Activated naive CD4-positive, alpha-beta T cell treated with anti-CD3 and anti-CD28 coated beads, Interleukin-2, amount 50 U/mL, for 24 hours (primary cell): ENCODE measurements at regions not wholly inside any gene's neighbourhood (a gene's known extent, or its start where the extent isn't known, plus 50 kb on each side); places are given as distances from the start of the nearest gene placed in this dataset.
"Not testable (repeated sequence)": the region's sequence is repeated elsewhere in the genome, so short reads cannot be mapped to it uniquely, and the experiment has no call there.

Experiments used
- H3K27ac Mint-ChIP-seq: one replicate; pipeline ENCODE4 v1.8.0; 2021; ENCODE audit warnings: mild to moderate bottlenecking, mixed read lengths
- H3K27me3 Mint-ChIP-seq: one replicate; pipeline ENCODE4 v1.8.0; 2021; ENCODE audit warnings: mixed read lengths
- H3K36me3 Mint-ChIP-seq: one replicate; pipeline ENCODE4 v1.8.0; 2021; ENCODE audit warnings: mixed read lengths
- H3K4me1 Mint-ChIP-seq: one replicate; pipeline ENCODE4 v1.8.0; 2021; ENCODE audit warnings: mixed read lengths
- H3K4me3 Mint-ChIP-seq: one replicate; pipeline ENCODE4 v1.8.0; 2021; ENCODE audit warnings: mild to moderate bottlenecking, mixed read lengths
- H3K9me3 Mint-ChIP-seq: one replicate; pipeline ENCODE4 v1.8.0; 2021; ENCODE audit warnings: mixed read lengths

DNA sequence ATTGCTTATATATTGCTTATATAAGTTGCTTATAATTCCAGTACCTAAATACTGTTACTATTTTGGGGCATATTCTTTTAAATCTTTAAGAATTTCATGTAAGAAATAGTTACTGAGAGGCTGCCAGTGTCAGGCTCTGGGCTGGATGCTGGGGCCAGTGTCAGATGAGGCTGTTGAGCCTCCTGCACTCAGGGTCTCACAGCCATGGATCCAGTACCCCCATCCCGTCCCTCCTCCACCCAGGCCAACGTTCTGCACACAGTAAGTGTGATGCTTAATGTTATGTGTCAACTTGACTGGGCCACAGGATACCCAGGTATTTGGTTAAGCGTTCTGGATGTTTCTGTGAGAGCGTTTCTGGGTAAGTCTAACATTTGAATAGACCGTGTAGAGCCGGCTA is 119.5 kb upstream of the PMEPA1 start:
- H3K4me3 Mint-ChIP-seq = no peak overlapping the region
- H3K36me3 Mint-ChIP-seq = no peaks in the 10 kb centered on the region
- no peaks in the 10 kb centered on the region for H3K27me3 Mint-ChIP-seq
- no peak overlapping the region for H3K27ac Mint-ChIP-seq
- H3K4me1 Mint-ChIP-seq = no peaks in the 10 kb centered on the region
- no peaks in the 10 kb centered on the region for H3K9me3 Mint-ChIP-seq

DNA sequence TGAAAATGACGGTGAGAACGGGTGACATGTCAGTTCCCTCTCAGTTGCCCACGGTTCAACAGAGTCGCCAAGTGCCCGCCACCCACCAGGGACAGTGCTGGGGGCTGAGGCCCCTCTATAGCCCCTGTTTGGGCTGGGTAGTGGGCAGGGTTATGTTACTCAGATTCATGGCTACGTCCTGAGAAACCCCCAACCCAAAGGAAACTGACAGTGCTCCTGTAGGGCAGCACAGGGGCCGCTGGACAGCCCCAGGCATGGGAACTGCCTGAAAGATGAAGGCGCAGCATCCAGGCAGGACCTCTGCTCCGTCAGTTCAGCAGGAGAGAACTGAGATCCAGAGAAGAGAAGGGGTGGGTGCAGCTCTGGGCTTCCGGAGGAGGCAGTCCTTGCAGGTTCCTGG is 118.9 kb upstream of the PMEPA1 start:
- H3K4me3 Mint-ChIP-seq = no peak overlapping the region
- no peak overlapping the region for H3K27ac Mint-ChIP-seq
- no peaks in the 10 kb centered on the region for H3K36me3 Mint-ChIP-seq
- no peaks in the 10 kb centered on the region for H3K9me3 Mint-ChIP-seq
- H3K27me3 Mint-ChIP-seq = no peaks in the 10 kb centered on the region
- H3K4me1 Mint-ChIP-seq = no peaks in the 10 kb centered on the region

DNA sequence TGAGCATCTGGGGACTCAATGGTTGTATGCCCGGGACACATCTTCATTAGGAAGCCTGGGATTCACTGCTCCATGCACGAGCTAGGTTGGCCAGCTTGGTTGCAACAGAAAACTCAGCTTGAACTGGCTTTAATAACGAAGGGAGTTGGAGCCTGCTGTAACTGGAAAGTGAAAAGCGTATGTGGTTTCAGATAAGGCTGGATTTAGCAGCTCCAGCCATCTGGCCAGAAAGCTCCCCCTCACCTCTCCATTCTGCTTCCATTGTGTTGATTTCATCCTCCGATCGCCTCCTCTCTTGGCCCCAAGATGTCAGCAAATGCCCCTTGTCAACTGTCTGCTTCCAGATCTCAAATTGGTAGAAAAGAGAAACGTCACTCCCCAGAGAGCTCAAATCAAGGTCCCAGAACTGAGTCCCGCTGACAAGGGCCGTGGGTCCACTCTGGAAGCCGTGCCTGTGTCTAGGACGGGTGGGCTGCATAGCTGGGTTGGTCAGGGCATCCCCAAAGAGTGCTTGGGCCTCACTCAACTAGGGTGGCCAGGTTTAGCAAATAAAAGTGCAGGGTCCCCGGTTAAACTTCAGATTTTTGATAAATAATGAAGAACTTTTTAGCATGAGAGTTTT is 117.0 kb upstream of the PMEPA1 start:
- H3K4me1 Mint-ChIP-seq = no peaks in the 10 kb centered on the region
- H3K9me3 Mint-ChIP-seq = no peaks in the 10 kb centered on the region
- H3K27me3 Mint-ChIP-seq = peaks cover 2% of the 10 kb centered on the region
- no peaks in the 10 kb centered on the region for H3K36me3 Mint-ChIP-seq
- no peak overlapping the region for H3K27ac Mint-ChIP-seq
- H3K4me3 Mint-ChIP-seq = no peak overlapping the region

DNA sequence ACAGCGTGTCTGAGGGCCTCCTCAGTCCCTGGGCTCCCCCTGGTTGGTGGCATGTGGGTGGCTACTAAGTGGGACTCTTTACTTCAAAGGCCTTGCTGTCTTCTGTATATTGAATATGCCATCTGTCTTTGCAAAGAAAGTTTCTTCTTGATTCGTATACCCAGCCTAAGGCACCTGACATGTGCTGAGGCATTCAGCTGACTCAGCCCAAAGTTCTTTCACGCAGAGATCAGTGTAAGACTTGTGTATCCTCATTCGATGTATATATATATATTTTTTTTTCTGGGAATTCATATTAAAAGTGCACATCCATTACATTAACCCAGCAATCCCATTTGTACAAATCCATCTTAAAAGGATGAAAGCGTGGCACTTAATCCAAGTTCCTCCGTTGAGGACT is 115.1 kb upstream of the PMEPA1 start:
- Mint-ChIP-seq H3K9me3 (no peaks in the 10 kb centered on the region), H3K27me3 (peaks cover 2% of the 10 kb centered on the region)

GRCh38 chr20:57821935-57822334 is 112.1 kb upstream of the PMEPA1 start:
- no peak overlapping the region for H3K4me3 Mint-ChIP-seq
- H3K27me3 Mint-ChIP-seq = peaks cover 4% of the 10 kb centered on the region
- H3K9me3 Mint-ChIP-seq = no peaks in the 10 kb centered on the region
- H3K4me1 Mint-ChIP-seq = no peaks in the 10 kb centered on the region
- no peaks in the 10 kb centered on the region for H3K36me3 Mint-ChIP-seq
- H3K27ac Mint-ChIP-seq = no peak overlapping the region

More for the DNA sequence above, 115.1 kb upstream of the PMEPA1 start:
- H3K4me1 Mint-ChIP-seq = no peaks in the 10 kb centered on the region
- H3K27ac Mint-ChIP-seq = no peak overlapping the region
- no peak overlapping the region for H3K4me3 Mint-ChIP-seq
- H3K36me3 Mint-ChIP-seq = no peaks in the 10 kb centered on the region

DNA sequence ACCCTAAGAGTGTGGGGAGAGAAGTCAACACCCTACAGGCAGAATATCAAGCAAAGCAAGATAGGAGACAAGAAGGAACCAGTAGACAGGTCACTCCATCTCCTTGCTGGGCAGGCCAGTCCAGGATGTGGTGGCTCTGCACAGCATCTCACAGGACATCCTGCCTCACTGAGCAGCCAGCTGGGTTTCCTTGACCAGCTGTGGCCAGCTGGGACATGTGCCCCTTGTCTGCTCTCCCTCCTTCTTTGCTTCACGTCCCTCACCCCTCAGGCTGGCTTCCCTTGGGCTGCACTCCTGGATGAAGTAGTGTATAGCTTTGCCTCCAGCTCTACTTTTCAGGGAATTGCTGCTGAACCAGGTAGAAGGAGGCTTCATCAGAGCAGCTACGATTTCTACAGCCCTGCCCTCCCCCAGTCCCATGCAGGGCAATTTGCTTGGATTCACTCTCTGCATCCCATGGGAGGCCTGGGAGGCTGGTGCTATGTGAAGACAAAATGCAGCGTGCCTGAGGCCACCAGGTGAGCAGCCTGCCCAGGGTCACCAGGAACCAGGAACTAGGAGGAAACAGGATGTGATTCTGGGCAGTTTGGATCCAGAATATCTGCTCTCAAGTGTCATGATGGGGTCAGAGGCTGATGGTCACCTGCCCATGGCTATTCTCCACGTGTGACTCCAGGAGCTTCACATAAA is 110.0 kb upstream of the PMEPA1 start:
- Mint-ChIP-seq H3K4me1 (no peaks in the 10 kb centered on the region), H3K9me3 (no peaks in the 10 kb centered on the region), H3K27me3 (peaks cover 4% of the 10 kb centered on the region), H3K27ac (no peak overlapping the region), H3K36me3 (no peaks in the 10 kb centered on the region), H3K4me3 (no peak overlapping the region)

GRCh38 chr20:57819291-57819690 is 109.5 kb upstream of the PMEPA1 start:
- no peaks in the 10 kb centered on the region for H3K9me3 Mint-ChIP-seq
- H3K27me3 Mint-ChIP-seq = peaks cover 4% of the 10 kb centered on the region
- H3K27ac Mint-ChIP-seq = no peak overlapping the region
- H3K36me3 Mint-ChIP-seq = no peaks in the 10 kb centered on the region
- H3K4me1 Mint-ChIP-seq = no peaks in the 10 kb centered on the region
- H3K4me3 Mint-ChIP-seq = no peak overlapping the region

GRCh38 chr20:57818418-57819181 is 108.8 kb upstream of the PMEPA1 start:
- no peaks in the 10 kb centered on the region for H3K9me3 Mint-ChIP-seq
- no peak overlapping the region for H3K4me3 Mint-ChIP-seq
- no peaks in the 10 kb centered on the region for H3K4me1 Mint-ChIP-seq
- H3K27me3 Mint-ChIP-seq = peaks cover 4% of the 10 kb centered on the region
- no peaks in the 10 kb centered on the region for H3K36me3 Mint-ChIP-seq
- H3K27ac Mint-ChIP-seq = no peak overlapping the region

GRCh38 chr20:57815405-57815804 is 105.6 kb upstream of the PMEPA1 start:
- Mint-ChIP-seq H3K27ac (no peak overlapping the region), H3K9me3 (no peaks in the 10 kb centered on the region), H3K4me3 (no peak overlapping the region), H3K4me1 (no peaks in the 10 kb centered on the region), H3K27me3 (peaks cover 2% of the 10 kb centered on the region), H3K36me3 (no peaks in the 10 kb centered on the region)

DNA sequence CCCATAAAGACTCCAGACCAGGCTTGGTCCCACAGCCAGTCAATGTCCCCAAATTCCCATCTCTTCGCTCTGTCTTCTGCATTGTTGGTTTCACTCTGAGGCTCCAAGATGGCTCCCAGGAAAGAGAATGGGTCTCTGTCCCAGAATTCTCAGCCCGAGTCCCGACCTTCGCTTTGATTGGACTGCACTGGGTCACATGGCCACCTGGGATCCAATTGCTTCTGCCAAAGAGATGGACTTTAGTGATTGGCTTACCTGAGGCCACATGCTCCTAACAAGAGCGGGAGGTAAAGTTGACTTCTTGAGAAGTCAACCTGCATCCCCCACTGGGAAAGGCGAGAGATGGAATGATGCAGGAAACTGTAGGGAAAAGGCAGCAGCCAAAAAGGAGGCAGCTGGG is 104.7 kb upstream of the PMEPA1 start:
- Mint-ChIP-seq H3K27me3 (peaks cover 2% of the 10 kb centered on the region), H3K27ac (no peak overlapping the region), H3K9me3 (no peaks in the 10 kb centered on the region), H3K4me1 (no peaks in the 10 kb centered on the region), H3K4me3 (no peak overlapping the region), H3K36me3 (no peaks in the 10 kb centered on the region)

DNA sequence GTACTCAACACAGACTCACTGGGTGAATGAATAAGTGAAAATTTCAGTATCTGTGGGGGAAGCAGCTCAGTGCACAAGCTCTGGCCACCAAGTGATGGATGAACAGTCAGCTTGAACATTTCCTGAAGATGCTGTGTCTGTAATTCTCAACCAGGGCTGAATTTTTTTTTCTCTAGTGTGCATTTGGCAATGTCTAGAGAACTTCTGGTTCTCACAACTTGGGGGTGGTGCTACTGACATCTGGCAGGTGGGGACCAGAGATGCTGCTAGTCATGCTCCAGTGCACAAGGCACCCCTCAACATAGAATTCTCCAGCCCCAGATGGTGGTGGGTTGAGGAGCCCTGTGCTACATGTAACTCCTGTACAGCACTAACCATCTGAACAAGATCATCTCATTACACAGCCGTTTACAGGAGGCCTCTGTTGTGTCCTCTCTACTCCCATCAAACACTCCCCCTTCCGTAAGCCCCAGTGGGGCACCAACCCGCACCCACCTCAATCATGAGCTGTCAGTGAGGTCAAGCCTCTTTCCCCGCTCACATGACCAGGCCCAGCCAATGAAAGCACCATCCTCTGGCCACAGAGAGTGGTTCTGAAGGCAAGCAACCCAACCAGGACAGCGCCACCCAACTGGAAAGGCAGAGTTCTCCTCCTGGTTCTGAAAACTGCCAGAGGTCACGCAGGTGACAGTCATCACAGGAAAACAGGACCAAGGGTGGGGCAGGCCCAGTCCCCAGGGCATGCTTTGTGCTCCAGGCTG is 103.9 kb upstream of the PMEPA1 start:
- Mint-ChIP-seq H3K27ac (no peak overlapping the region), H3K4me3 (no peak overlapping the region), H3K9me3 (no peaks in the 10 kb centered on the region), H3K4me1 (no peaks in the 10 kb centered on the region), H3K27me3 (no peaks in the 10 kb centered on the region), H3K36me3 (no peaks in the 10 kb centered on the region)

DNA sequence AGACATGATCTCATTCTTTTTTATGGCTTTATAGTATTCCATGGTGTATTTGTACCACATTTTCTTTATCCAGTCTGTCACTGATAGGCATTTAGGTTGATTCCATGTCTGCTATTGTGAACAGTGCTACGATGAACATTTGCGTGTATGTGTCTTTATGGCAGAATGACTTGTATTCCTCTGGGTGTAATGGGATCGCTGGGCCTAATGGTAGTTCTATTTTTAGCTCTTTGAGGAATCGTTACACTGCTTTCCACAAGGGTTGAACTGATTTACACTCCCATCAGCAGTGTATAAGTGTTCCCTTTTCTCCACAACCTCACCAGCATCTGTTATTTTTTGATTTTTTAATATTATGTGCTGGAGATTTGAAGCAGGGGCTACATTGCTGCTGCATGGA is 102.8 kb upstream of the PMEPA1 start:
- H3K4me3 Mint-ChIP-seq, H3K36me3 Mint-ChIP-seq, H3K27me3 Mint-ChIP-seq, H3K4me1 Mint-ChIP-seq, H3K9me3 Mint-ChIP-seq, H3K27ac Mint-ChIP-seq: not testable (repeated sequence)

GRCh38 chr20:57811374-57812020 is 101.7 kb upstream of the PMEPA1 start:
- H3K4me1 Mint-ChIP-seq = no peaks in the 10 kb centered on the region
- H3K27me3 Mint-ChIP-seq = no peaks in the 10 kb centered on the region
- no peak overlapping the region for H3K27ac Mint-ChIP-seq
- H3K9me3 Mint-ChIP-seq = no peaks in the 10 kb centered on the region
- H3K4me3 Mint-ChIP-seq = no peak overlapping the region
- no peaks in the 10 kb centered on the region for H3K36me3 Mint-ChIP-seq

- H3K27ac Mint-ChIP-seq = no peak overlapping the region
- no peaks in the 10 kb centered on the region for H3K27me3 Mint-ChIP-seq
- no peaks in the 10 kb centered on the region for H3K4me1 Mint-ChIP-seq
- no peaks in the 10 kb centered on the region for H3K9me3 Mint-ChIP-seq
- no peak overlapping the region for H3K4me3 Mint-ChIP-seq
- no peaks in the 10 kb centered on the region for H3K36me3 Mint-ChIP-seq
These were observed 100.9 kb upstream of the PMEPA1 start for GRCh38 chr20:57810511-57811373.
